SU-DHL-6 (cell line): ENCODE measurements at regions not wholly inside any gene's neighbourhood (a gene's known extent, or its start where the extent isn't known, plus 50 kb on each side); places are given as distances from the start of the nearest gene placed in this dataset.

ENCODE experiments used
- H2AFZ ChIP-seq: fragments of 200-600 bp; sonication (generic); 2 replicates; pipeline ENCODE4 v1.6.1; 2014; ENCODE audit warnings: low read depth, mild to moderate bottlenecking, moderate library complexity, mixed read lengths, antibody characterized with exemption, low read length; ENCODE audit not compliant: severe bottlenecking
- H3F3A ChIP-seq: fragments of 200-600 bp; shearing (Covaris generic); 2 replicates; pipeline ENCODE4 v1.6.0; 2016; ENCODE audit warnings: antibody characterized with exemption, mild to moderate bottlenecking; ENCODE audit not compliant: insufficient read depth
- H3K27ac ChIP-seq: fragments of 200-600 bp; sonication (generic); 2 replicates; pipeline ENCODE4 v1.5.1; 2016; ENCODE audit warnings: low read depth, mild to moderate bottlenecking, low read length, moderate library complexity, mixed read lengths
- H3K27me3 ChIP-seq: fragments of 200-600 bp; sonication (generic), shearing (Covaris generic); 2 replicates; pipeline ENCODE4 v1.6.0; 2014; ENCODE audit warnings: mild to moderate bottlenecking, low read length
- H3K36me3 ChIP-seq: fragments of 200-600 bp; sonication (generic); 2 replicates; pipeline ENCODE4 v1.6.1; 2014; ENCODE audit warnings: mild to moderate bottlenecking, low read length, mixed read lengths
- H3K4me2 ChIP-seq: fragments of 300-600, 200-600 bp; shearing (Covaris generic), sonication (generic); 2 replicates; pipeline ENCODE4 v1.6.0; 2014; ENCODE audit warnings: low read length, low read depth, mild to moderate bottlenecking; ENCODE audit not compliant: poor library complexity, severe bottlenecking
- H3K4me3 ChIP-seq: fragments of 200-600 bp; sonication (generic); 2 replicates; pipeline ENCODE4 v1.5.1; 2014; ENCODE audit warnings: antibody characterized with exemption, low read length, mild to moderate bottlenecking, mixed read lengths; ENCODE audit not compliant: insufficient read depth, poor library complexity, severe bottlenecking
- H3K79me2 ChIP-seq: fragments of 200-600 bp; sonication (generic); 2 replicates; pipeline ENCODE4 v1.6.1; 2014; ENCODE audit warnings: mild to moderate bottlenecking, low read length, moderate library complexity; ENCODE audit not compliant: insufficient read depth
- H3K9ac ChIP-seq: fragments of 200-600 bp; sonication (generic); 2 replicates; pipeline ENCODE4 v1.7.0; 2014; ENCODE audit warnings: mild to moderate bottlenecking, low read length
- H3K9me2 ChIP-seq: fragments of 200-600 bp; sonication (generic); replicated peaks from 2 replicates; pipeline ENCODE4 v1.6.1; 2014; ENCODE audit warnings: low read length; ENCODE audit not compliant: insufficient read depth
- H3K9me3 ChIP-seq: fragments of 200-600 bp; sonication (generic); 2 replicates; pipeline ENCODE4 v1.6.1; 2014; ENCODE audit warnings: low read length, mixed read lengths; ENCODE audit not compliant: insufficient read depth
- H4K20me1 ChIP-seq: fragments of 200-600 bp; sonication (generic); 2 replicates; pipeline ENCODE4 v1.6.1; 2014; ENCODE audit warnings: low read depth, mild to moderate bottlenecking, antibody characterized with exemption, low read length, moderate library complexity, mixed read lengths
- EZH2phosphoT487 ChIP-seq: fragments of 200-600 bp; sonication (generic), shearing (Covaris generic); conservative IDR thresholded peaks from 2 replicates; pipeline ENCODE4 v1.6.1; 2018; ENCODE audit warnings: mild to moderate bottlenecking, antibody characterized with exemption, low read length, moderate library complexity, mixed read lengths
- TF ChIP-seq, protein P1 (sequence below): fragments of 200-600 bp; sonication (generic); IDR thresholded peaks from one replicate; pipeline ENCODE4 v1.5.1; 2017; ENCODE audit warnings: antibody characterized with exemption, mild to moderate bottlenecking, low read length, moderate library complexity; ENCODE audit not compliant: insufficient read depth, poor library complexity, severe bottlenecking

DNA sequence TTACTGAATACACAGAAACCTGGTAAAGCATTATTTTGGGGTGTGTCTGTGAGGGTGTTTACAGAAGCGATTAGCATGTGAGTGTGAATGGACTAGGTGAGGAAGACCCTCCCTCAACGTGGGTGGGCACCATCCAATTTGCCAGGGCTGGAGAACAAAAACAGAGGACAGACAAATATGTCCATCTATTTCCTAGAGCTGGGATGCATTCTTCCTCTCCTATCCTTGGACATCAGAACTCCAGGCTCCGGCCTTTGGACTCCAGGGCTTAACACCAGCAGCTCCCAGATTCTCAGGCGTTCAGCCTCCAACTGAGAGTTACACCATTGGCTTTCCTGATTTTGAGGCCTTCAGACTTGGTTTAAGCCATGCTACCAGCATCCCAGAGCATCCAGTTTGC, 65.8 kb upstream of the CHD1 start:
- Histone ChIP-seq H3K79me2 (no peaks in the 10 kb centered on the region), H3K9me2 (no peaks in the 10 kb centered on the region), H3K27ac (no peak overlapping the region), H3K4me2 (no peak overlapping the region), H2AFZ (no peak overlapping the region), H3K9me3 (no peaks in the 10 kb centered on the region), H3K36me3 (no peaks in the 10 kb centered on the region), H4K20me1 (no peaks in the 10 kb centered on the region), H3F3A (no peaks in the 10 kb centered on the region), H3K9ac (no peak overlapping the region), H3K27me3 (no peaks in the 10 kb centered on the region), H3K4me3 (no peak overlapping the region)
- no peak for TF ChIP-seq EZH2phosphoT487
- TF ChIP-seq, protein P1, sequence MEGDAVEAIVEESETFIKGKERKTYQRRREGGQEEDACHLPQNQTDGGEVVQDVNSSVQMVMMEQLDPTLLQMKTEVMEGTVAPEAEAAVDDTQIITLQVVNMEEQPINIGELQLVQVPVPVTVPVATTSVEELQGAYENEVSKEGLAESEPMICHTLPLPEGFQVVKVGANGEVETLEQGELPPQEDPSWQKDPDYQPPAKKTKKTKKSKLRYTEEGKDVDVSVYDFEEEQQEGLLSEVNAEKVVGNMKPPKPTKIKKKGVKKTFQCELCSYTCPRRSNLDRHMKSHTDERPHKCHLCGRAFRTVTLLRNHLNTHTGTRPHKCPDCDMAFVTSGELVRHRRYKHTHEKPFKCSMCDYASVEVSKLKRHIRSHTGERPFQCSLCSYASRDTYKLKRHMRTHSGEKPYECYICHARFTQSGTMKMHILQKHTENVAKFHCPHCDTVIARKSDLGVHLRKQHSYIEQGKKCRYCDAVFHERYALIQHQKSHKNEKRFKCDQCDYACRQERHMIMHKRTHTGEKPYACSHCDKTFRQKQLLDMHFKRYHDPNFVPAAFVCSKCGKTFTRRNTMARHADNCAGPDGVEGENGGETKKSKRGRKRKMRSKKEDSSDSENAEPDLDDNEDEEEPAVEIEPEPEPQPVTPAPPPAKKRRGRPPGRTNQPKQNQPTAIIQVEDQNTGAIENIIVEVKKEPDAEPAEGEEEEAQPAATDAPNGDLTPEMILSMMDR, result no peak

DNA sequence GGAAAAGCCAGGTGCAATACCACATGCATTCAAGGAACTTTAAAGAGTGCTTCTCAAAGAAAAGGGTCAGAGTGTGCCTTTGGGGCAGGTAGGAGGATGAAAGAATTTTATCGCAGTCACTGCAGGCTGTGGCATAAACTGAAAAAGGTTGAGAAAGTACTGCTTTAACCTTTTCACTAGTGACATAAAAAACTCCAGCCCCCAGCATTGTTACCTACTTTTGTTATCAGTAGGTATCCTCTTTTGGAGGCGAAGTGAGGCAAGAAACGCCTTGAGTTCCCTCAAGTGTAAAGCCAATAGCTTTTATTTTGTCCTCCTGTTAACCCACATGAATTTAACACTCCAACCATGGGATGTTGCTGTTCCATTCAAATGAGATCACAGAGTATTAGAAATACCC, 64.7 kb upstream of the CHD1 start:
- Histone ChIP-seq H2AFZ (no peak overlapping the region), H3K9ac (no peak overlapping the region), H3K36me3 (no peaks in the 10 kb centered on the region), H4K20me1 (no peaks in the 10 kb centered on the region), H3K27ac (no peak overlapping the region), H3K9me2 (no peaks in the 10 kb centered on the region), H3K27me3 (no peaks in the 10 kb centered on the region), H3K4me3 (no peak overlapping the region), H3K9me3 (no peaks in the 10 kb centered on the region), H3F3A (no peaks in the 10 kb centered on the region), H3K4me2 (no peak overlapping the region), H3K79me2 (no peaks in the 10 kb centered on the region)
- TF ChIP-seq EZH2phosphoT487, result no peak
- TF ChIP-seq, protein P1, result no peak

DNA sequence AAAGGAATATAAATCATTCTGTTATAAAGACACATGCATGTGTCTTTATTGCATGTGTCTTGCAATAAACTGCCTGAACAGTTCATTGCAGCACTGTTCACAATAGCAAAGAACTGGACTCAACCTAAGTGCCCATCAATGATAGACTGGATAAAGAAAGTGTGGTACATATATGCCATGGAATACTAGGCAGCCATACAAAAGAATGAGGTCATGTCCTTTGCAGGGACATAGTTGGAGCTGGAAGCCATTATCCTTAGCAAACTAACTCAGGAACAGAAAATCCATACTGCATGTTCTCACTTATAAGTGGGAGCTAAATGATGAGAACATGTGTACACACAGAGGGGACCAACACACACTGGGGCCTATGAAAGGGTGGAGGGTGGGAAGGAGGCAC, 63.7 kb upstream of the CHD1 start:
- H3K9me3 ChIP-seq, result no peaks in the 10 kb centered on the region
- no peaks in the 10 kb centered on the region for H3K79me2 ChIP-seq
- TF ChIP-seq, protein P1, result no peak
- no peak for TF ChIP-seq EZH2phosphoT487
- no peaks in the 10 kb centered on the region for H3K9me2 ChIP-seq
- no peak overlapping the region for H3K4me3 ChIP-seq
- H2AFZ ChIP-seq, result no peak overlapping the region
- no peak overlapping the region for H3K4me2 ChIP-seq
- no peak overlapping the region for H3K27ac ChIP-seq
- no peak overlapping the region for H3K9ac ChIP-seq
- no peaks in the 10 kb centered on the region for H3K27me3 ChIP-seq
- H3K36me3 ChIP-seq, result no peaks in the 10 kb centered on the region
- H3F3A ChIP-seq, result no peaks in the 10 kb centered on the region
- H4K20me1 ChIP-seq, result no peaks in the 10 kb centered on the region

DNA sequence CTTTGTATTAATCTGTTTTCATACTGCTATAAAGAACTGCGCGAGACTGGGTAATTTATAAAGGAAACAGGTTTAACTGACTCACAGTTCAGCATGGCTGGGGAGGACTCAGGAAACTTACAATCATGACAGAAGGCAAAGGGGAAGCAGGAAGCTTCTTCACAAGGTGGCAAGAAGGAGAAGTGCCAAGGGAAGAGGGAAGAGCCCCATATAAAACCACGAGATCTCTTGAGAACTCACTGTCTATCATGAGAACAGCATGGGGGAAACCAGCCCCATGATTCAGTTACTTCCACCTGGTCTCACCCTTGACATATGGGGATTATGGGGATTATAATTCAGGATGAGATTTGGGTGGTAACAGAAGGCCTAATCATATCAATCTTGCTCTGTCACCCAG, 60.9 kb upstream of the CHD1 start:
- no peaks in the 10 kb centered on the region for H3K9me2 ChIP-seq
- H2AFZ ChIP-seq, result no peak overlapping the region
- no peak overlapping the region for H3K27ac ChIP-seq
- H4K20me1 ChIP-seq, result no peaks in the 10 kb centered on the region
- no peak overlapping the region for H3K9ac ChIP-seq
- no peak overlapping the region for H3K4me3 ChIP-seq
- no peaks in the 10 kb centered on the region for H3K27me3 ChIP-seq
- H3K9me3 ChIP-seq, result no peaks in the 10 kb centered on the region
- H3K36me3 ChIP-seq, result no peaks in the 10 kb centered on the region
- no peaks in the 10 kb centered on the region for H3F3A ChIP-seq
- no peak for TF ChIP-seq EZH2phosphoT487
- TF ChIP-seq, protein P1, result no peak
- no peak overlapping the region for H3K4me2 ChIP-seq
- no peaks in the 10 kb centered on the region for H3K79me2 ChIP-seq
